ENCODE measurements at regions not wholly inside any gene's neighbourhood (a gene's known extent, or its start where the extent isn't known, plus 50 kb on each side); places are given as distances from the start of the nearest gene placed in this dataset.

GRCh38 chr4:181860668-181861067 lies 382.5 kb upstream of the TENM3 start:
- Histone ChIP-seq H3K4me3 (IDR thresholded peaks at IDR 0.05; ENCODE audit: insufficient read depth, low read depth, low read length) (no peak overlapping the region), H3K4me1 (ENCODE audit: low read depth, poor library complexity, severe bottlenecking) (peaks cover 16% of the 10 kb centered on the region), H3K9ac (no peak overlapping the region), H2AFZ (ENCODE audit: low read depth) (no peak overlapping the region), H3K27me3 (ENCODE audit: insufficient read depth, low read depth) (no peaks in the 10 kb centered on the region), H3K27ac (no peak overlapping the region), H3K79me2 (ENCODE audit: insufficient read depth, low read depth) (no peaks in the 10 kb centered on the region), H3K36me3 (ENCODE audit: insufficient read depth) (no peaks in the 10 kb centered on the region), H3K4me2 (no peak overlapping the region), H4K20me1 (ENCODE audit: insufficient read depth) (no peaks in the 10 kb centered on the region)
- no peak for TF ChIP-seq CTCF (conservative IDR thresholded peaks at IDR 0.05; ENCODE audit: low read depth, low read length)

GRCh38 chr4:181863856-181864255 lies 379.3 kb upstream of the TENM3 start:
- TF ChIP-seq CTCF (conservative IDR thresholded peaks at IDR 0.05; ENCODE audit: low read depth, low read length), result no peak
- Histone ChIP-seq H3K9ac (no peak overlapping the region), H3K4me2 (no peak overlapping the region), H3K4me3 (IDR thresholded peaks at IDR 0.05; ENCODE audit: insufficient read depth, low read depth, low read length) (no peak overlapping the region), H2AFZ (ENCODE audit: low read depth) (no peak overlapping the region), H3K79me2 (ENCODE audit: insufficient read depth, low read depth) (no peaks in the 10 kb centered on the region), H3K27ac (no peak overlapping the region), H4K20me1 (ENCODE audit: insufficient read depth) (no peaks in the 10 kb centered on the region), H3K36me3 (ENCODE audit: insufficient read depth) (no peaks in the 10 kb centered on the region), H3K4me1 (ENCODE audit: low read depth, poor library complexity, severe bottlenecking) (no peaks in the 10 kb centered on the region), H3K27me3 (ENCODE audit: insufficient read depth, low read depth) (no peaks in the 10 kb centered on the region)

- Histone ChIP-seq H4K20me1 (ENCODE audit: insufficient read depth) (no peaks in the 10 kb centered on the region), H3K27me3 (ENCODE audit: insufficient read depth, low read depth) (no peaks in the 10 kb centered on the region), H3K4me1 (ENCODE audit: low read depth, poor library complexity, severe bottlenecking) (no peaks in the 10 kb centered on the region), H3K79me2 (ENCODE audit: insufficient read depth, low read depth) (no peaks in the 10 kb centered on the region), H3K4me3 (IDR thresholded peaks at IDR 0.05; ENCODE audit: insufficient read depth, low read depth, low read length) (no peak overlapping the region), H3K27ac (no peak overlapping the region), H3K9ac (no peak overlapping the region), H3K36me3 (ENCODE audit: insufficient read depth) (no peaks in the 10 kb centered on the region), H2AFZ (ENCODE audit: low read depth) (no peak overlapping the region), H3K4me2 (no peak overlapping the region)
- no peak for TF ChIP-seq CTCF (conservative IDR thresholded peaks at IDR 0.05; ENCODE audit: low read depth, low read length)
Measured at GRCh38 chr4:181870326-181870725, 372.9 kb upstream of the TENM3 start.

- Histone ChIP-seq H3K27me3 (ENCODE audit: insufficient read depth, low read depth) (no peaks in the 10 kb centered on the region), H3K27ac (no peak overlapping the region), H3K4me3 (IDR thresholded peaks at IDR 0.05; ENCODE audit: insufficient read depth, low read depth, low read length) (no peak overlapping the region), H3K9ac (no peak overlapping the region), H3K36me3 (ENCODE audit: insufficient read depth) (no peaks in the 10 kb centered on the region), H3K4me2 (no peak overlapping the region), H3K79me2 (ENCODE audit: insufficient read depth, low read depth) (no peaks in the 10 kb centered on the region), H2AFZ (ENCODE audit: low read depth) (no peak overlapping the region), H4K20me1 (ENCODE audit: insufficient read depth) (no peaks in the 10 kb centered on the region), H3K4me1 (ENCODE audit: low read depth, poor library complexity, severe bottlenecking) (no peaks in the 10 kb centered on the region)
- no peak for TF ChIP-seq CTCF (conservative IDR thresholded peaks at IDR 0.05; ENCODE audit: low read depth, low read length)
Measured at GRCh38 chr4:181874602-181875001, 368.6 kb upstream of the TENM3 start.

Data from KMS-11 (cell line).